DMS153 treated with DMSO at 0.1 percent for 48 hours (cell line): ENCODE measurements at regions not wholly inside any gene's neighbourhood (a gene's known extent, or its start where the extent isn't known, plus 50 kb on each side); places are given as distances from the start of the nearest gene placed in this dataset.

Experiments
- DNase-seq: peaks from one replicate; lab custom pipeline; 2025; ENCODE audit not compliant: unreplicated experiment; lab: John Stamatoyannopoulos, UW

- DNase-seq: no peak
Observed at GRCh38 chr10:130777507-130778165, 533.9 kb downstream of the TCERG1L start.

- DNase-seq: no peak
Observed at GRCh38 chr10:130778166-130778545, 533.4 kb downstream of the TCERG1L start.

DNA sequence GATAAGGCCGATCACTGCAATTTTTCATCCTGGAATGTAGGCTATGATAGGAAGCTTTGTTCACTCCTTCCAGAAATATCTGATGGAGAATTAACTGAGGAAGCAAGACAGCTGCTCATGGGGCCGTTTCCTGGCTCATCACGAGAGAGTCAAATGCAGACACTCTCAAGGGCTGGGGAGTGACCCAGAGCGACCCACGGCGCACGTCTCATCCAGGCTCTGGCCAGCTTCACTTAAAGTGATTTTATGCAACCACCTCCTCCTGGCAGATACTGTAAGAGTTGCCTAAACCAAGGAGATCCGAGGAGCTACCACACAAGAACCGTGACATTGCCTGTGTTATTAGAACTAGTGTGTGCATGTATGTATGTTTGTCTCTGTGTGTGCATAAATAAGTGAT, 530.8 kb downstream of the TCERG1L start:
- DNase-seq: no peak

DNA sequence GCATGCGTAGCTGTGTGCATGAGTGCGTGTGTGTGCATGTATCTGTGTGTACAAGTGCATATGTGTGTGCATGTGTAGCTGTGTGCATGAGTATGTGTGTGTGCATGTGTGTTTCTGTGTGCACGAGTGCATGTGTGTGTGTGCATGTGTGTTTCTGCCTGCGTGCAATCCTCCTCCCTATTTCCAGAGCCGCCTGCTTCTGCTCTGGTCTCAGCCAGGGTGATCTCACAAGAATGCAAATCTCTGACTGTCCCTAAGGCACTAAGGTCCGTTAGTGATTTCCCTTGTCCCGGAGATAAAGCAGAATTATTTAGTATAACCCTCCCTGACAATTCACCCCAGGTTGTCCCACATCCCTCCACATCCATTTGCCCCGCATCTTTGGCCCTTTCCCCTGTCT, 530.3 kb downstream of the TCERG1L start:
- no peak for DNase-seq

DNA sequence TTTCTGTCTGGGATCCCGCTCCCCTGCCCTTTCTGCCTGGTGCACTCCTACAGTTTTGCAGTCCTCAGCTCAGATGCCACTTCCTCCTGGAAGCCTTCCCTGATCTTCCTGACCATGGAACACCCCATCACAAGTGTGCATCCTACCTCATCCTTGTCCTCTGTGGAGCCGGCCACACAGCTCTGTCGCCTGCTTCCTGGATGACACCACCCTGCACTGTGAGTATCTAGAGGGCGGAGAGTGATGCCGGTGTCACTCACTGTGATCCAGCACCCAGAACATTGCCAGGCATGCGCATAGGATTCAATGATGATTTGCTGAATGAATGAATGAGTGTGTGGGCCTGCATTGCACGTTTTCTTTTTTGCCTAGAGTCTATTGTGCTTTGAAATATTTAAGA, 529.9 kb downstream of the TCERG1L start:
- no peak for DNase-seq

DNA sequence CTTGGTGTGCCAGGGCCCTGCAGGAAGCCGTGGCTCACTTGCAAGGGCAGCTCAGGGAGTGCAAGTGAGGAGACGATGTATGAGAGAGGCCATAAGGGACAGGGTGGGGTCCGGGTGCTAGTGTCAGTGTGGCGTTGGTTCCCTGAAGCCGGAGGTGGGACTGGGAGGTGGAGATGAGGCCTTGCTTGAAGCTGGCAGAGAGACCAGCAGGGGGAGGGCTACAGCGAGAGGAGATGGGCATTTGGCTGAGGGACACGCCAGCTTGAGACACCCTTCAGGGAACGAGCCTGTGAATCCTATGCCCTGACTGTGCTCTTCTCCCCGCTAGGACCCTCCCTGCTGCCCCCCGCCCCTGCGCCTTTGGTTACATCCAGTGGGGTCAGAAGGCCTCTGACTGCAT, 529.1 kb downstream of the TCERG1L start:
- no peak for DNase-seq

GRCh38 chr10:130784326-130784725, 527.2 kb downstream of the TCERG1L start:
- DNase-seq: no peak

DNA sequence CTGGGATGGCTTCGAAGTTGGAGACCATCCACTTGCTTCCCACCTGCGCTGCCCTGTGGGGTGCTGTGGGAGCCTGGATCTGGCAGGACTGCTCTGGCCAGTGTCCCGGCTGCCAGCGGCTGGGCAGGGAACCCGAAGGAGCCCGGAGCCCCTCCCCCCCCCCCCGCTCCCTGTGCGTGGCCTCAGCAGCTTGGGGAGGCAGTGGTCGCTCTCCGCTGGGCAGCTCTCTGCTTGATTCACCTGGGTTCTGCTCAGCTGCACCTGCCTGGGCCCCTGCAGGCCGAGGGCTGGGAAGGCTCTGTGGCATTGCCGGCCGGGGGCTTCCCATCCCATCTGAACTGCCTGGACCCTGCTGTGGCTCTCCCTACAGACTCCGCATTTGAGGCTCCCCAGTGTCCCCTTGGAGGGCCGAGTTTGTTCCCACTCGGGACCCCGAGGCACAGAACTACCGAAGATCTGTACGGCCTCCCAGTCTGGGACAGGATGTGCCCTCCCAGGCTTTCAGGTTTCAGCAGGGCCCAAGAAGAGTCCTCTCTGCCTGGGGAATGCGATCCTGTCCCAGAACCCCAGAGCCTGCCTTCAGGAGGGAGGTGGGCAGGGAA, 525.1 kb downstream of the TCERG1L start:
- DNase-seq: no peak

- DNase-seq: no peak
Observed at GRCh38 chr10:130787243-130787642, 524.3 kb downstream of the TCERG1L start.

DNA sequence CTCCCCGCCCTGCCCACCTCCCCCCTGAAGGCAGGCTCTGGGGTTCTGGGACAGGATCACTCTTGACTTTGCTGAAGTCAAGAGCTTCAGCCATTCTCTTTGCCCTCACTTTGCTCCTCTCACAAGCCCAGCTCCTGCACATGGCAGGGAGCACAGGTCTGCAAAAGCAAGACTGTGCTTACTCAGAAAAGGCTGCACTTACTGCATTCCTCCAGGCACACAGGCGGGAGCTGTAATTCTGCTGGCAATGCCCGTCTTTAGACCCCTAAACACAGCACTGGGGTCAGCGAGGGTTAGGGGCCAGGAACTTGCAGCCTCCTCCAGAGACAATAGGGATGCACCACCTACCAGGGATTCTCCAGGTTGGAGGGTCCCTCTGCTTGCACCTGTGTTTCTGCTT, 523.7 kb downstream of the TCERG1L start:
- no peak for DNase-seq

- DNase-seq: no peak
Observed at GRCh38 chr10:130790339-130790738, 521.2 kb downstream of the TCERG1L start.

DNA sequence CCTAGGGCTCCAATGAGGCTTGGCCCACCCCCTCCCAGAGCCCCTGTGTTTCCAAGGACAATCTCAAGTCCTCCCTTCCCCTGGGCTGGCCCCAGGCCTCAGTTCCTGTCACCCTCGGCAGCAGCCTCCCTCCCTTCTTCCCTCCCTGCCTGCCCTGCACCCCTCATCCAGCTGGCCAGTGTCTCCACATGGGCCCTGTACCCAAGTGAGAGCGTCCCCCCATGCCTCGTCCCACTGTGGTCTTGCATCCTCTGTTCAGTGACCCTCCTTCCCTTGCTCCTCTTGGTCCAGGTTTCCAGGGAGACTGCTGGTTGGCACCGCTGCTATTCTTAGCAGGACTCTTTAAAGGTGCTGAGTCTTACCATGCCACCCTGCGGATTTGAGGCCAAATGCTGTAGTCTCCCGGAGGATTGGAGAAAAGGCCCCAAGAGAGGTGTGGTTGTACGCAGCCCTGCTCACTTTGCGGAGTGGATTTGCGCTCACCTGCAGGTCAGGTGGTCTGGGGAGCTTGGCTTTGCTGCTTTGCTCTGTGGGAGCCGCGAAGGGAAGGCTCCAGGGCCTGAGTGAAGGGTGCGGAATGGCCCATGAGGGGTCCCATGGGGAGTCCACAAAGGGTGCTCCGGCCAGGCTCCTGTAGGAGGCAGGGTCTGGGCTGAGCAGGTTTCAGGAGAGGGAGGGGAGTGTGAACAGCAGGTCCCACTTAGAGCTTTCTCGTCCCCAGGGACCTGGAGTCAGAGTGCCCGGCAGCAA, 519.2 kb downstream of the TCERG1L start:
- no peak for DNase-seq

DNA sequence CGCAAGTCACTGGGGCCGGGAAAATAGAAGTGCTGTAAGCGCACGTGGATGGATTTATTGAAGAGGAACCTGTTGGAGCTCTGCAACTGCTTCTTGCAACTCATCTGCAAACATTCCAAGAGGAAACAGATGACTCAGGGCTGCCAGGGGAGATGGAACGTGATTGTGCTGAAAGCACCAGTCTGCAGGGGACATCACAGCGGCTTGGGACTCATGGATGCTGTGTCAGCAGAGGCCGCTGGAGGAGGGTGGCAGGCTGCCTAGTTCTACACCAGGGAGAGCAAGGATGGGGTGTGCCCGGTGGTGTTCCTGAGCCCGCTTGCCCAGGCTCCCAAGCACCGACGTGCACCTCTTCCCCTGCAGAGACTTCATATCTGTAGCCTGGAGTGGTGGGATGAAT, 515.7 kb downstream of the TCERG1L start:
- no peak for DNase-seq

- DNase-seq: no peak
Observed at GRCh38 chr10:130799532-130799931, 512.0 kb downstream of the TCERG1L start.

- no peak for DNase-seq
Observed at GRCh38 chr10:130800281-130800680, 511.2 kb downstream of the TCERG1L start.

DNA sequence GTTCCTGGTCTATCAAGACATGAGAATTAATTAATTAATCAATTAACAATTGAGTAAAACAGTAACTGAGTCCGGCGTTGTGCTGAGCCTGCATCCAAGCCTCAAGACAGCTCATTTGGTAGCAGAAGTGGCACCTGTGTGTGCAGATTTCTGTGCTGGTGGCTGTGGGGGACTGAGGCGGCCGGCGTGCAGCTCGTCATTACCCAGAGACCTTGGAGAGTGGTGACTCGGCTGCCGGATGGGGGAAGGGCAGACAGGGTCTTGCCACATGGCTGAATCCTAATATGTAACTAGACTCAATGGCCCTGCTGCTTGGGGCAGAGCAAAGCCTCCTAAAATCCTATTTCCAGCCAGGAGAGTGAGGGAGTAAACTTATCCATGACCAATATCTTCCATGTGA, 510.2 kb downstream of the TCERG1L start:
- DNase-seq: no peak

- DNase-seq: no peak
Observed at GRCh38 chr10:130801784-130802183, 509.7 kb downstream of the TCERG1L start.

- DNase-seq: no peak
Observed at GRCh38 chr10:130802301-130802700, 509.2 kb downstream of the TCERG1L start.

DNA sequence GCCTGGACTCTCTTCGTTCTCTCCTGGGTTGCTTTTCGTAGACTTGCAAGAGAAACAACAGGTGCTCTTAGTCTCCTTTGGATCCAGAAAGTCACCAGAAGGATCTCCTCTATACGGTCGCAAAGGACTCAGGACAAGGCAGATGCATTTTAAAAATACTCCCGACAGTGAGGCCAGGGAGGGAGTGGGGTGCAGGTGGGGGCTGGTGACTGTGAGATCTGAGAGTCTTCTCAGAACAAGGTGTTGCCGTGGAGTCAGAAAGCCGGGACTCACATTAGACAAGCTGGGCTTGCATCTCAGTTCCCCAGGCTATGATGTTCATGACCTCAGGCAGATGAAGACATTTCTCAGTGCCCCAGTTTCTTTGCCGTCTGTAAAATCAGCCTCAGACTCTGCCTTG, 507.2 kb downstream of the TCERG1L start:
- no peak for DNase-seq

- DNase-seq: no peak
Observed at GRCh38 chr10:130804778-130805634, 506.5 kb downstream of the TCERG1L start.

DNA sequence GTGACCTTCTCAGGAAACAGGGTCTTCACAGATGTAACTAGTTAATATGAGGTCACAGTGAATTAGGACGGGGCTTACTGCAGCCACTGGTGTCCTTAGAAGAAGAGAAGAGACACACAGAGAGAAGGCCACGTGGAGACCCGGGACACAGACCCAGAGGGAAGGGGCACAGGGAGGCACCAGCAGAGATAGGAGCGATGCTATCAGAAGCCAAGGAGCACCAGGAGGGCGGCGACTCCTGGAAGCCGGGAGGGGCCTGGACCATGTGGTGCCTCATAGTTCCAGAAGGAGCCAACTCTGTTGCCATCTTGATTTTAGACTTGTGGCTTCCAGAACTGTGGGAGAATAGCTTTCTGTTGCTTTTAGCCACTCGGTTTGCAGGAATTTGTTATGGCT, 505.9 kb downstream of the TCERG1L start:
- no peak for DNase-seq

DNA sequence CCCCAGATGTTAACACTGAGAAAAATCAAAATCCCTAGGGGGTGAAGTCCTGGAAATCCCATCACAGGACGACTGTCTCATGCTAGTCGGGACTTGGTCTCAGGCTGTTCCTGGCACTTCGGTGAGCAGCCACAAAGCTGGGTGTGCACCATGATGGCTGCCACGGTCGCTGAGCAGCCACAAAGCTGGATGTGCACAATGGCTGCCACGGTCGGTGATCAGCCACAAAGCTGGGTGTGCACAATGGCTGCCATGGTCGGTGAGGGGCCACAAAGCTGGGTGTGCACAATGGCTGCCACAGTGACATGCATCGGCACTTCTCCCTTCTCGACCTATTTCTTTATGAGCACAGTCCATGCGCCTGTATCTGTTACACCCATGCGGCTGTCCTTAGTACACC, 505.1 kb downstream of the TCERG1L start:
- no peak for DNase-seq
